ENCODE measurements at regions not wholly inside any gene's neighbourhood (a gene's known extent, or its start where the extent isn't known, plus 50 kb on each side); places are given as distances from the start of the nearest gene placed in this dataset.
"Not testable (repeated sequence)": the region's sequence is repeated elsewhere in the genome, so short reads cannot be mapped to it uniquely, and the experiment has no call there.

- H3K4me3 ChIP-seq (ENCODE audit: low read depth, low read length) = no peak overlapping the region
- DNase-seq (ENCODE audit: low read depth) = no peak
- TF ChIP-seq CTCF (IDR thresholded peaks at IDR 0.05; ENCODE audit: low read depth, low read length, missing control alignments) = no peak
Observed at GRCh38 chr15:53037904-53038654, 247.9 kb upstream of the ONECUT1 start.

- no peak overlapping the region for H3K4me3 ChIP-seq (ENCODE audit: low read depth, low read length)
- TF ChIP-seq CTCF (IDR thresholded peaks at IDR 0.05; ENCODE audit: low read depth, low read length, missing control alignments) = no peak
- no peak for DNase-seq (ENCODE audit: low read depth)
Observed at GRCh38 chr15:53036641-53037040, 246.5 kb upstream of the ONECUT1 start.

GRCh38 chr15:53034767-53035245, 244.7 kb upstream of the ONECUT1 start:
- no peak overlapping the region for H3K4me3 ChIP-seq (ENCODE audit: low read depth, low read length)
- TF ChIP-seq CTCF (IDR thresholded peaks at IDR 0.05; ENCODE audit: low read depth, low read length, missing control alignments) = no peak
- DNase-seq (ENCODE audit: low read depth) = no peak

GRCh38 chr15:53033709-53034108, 243.6 kb upstream of the ONECUT1 start:
- H3K4me3 ChIP-seq (ENCODE audit: low read depth, low read length) = no peak overlapping the region
- no peak for TF ChIP-seq CTCF (IDR thresholded peaks at IDR 0.05; ENCODE audit: low read depth, low read length, missing control alignments)
- DNase-seq (ENCODE audit: low read depth) = no peak

- DNase-seq (ENCODE audit: low read depth) = no peak
- H3K4me3 ChIP-seq (ENCODE audit: low read depth, low read length) = no peak overlapping the region
- TF ChIP-seq CTCF (IDR thresholded peaks at IDR 0.05; ENCODE audit: low read depth, low read length, missing control alignments) = no peak
Observed at GRCh38 chr15:53031469-53031868, 241.3 kb upstream of the ONECUT1 start.

- no peak overlapping the region for H3K4me3 ChIP-seq (ENCODE audit: low read depth, low read length)
- no peak for DNase-seq (ENCODE audit: low read depth)
- TF ChIP-seq CTCF (IDR thresholded peaks at IDR 0.05; ENCODE audit: low read depth, low read length, missing control alignments) = no peak
Observed at GRCh38 chr15:53022788-53023187, 232.7 kb upstream of the ONECUT1 start.

- H3K4me3 ChIP-seq (ENCODE audit: low read depth, low read length) = no peak overlapping the region
- TF ChIP-seq CTCF (IDR thresholded peaks at IDR 0.05; ENCODE audit: low read depth, low read length, missing control alignments) = no peak
- no peak for DNase-seq (ENCODE audit: low read depth)
Observed at GRCh38 chr15:53013329-53013728, 223.2 kb upstream of the ONECUT1 start.

GRCh38 chr15:53011779-53012178, 221.6 kb upstream of the ONECUT1 start:
- not testable (repeated sequence) for DNase-seq (ENCODE audit: low read depth); H3K4me3 ChIP-seq (ENCODE audit: low read depth, low read length)

Data from GM12864 (cell line).